AG09309 (cell line): ENCODE measurements at regions not wholly inside any gene's neighbourhood (a gene's known extent, or its start where the extent isn't known, plus 50 kb on each side); places are given as distances from the start of the nearest gene placed in this dataset.

Experiments
- DNase-seq: peaks from one replicate; pipeline ENCODE4 v3.0.0-alpha.2; 2010; ENCODE audit warnings: low read depth
- H3K4me3 ChIP-seq: 2 replicates; pipeline ENCODE4 v1.5.1; 2011; ENCODE audit warnings: mild to moderate bottlenecking, low read depth, low read length, moderate library complexity; ENCODE audit not compliant: control insufficient read depth
- TF ChIP-seq, protein P1 (sequence below): IDR thresholded peaks from 2 replicates; pipeline ENCODE4 v1.5.1; 2011; ENCODE audit warnings: mild to moderate bottlenecking, low read depth, low read length, inconsistent platforms; ENCODE audit not compliant: insufficient read depth, control insufficient read depth; ENCODE audit errors: missing control alignments

DNA sequence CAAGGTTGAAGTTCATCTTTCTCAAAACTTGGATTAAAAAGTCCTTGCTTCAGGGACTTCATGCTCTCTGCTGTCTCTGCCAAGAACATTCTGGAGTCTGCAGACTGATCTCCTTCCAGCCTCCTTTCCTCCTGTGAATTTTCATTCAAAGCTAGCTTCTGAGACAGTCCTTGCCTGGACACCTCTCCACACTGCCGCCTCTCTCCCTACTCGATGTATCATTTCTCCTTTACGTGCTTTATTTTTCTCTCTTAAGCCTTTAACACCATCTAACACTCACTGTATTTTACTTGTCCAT is 238.8 kb downstream of the COL4A1 start:
- TF ChIP-seq, protein P1, sequence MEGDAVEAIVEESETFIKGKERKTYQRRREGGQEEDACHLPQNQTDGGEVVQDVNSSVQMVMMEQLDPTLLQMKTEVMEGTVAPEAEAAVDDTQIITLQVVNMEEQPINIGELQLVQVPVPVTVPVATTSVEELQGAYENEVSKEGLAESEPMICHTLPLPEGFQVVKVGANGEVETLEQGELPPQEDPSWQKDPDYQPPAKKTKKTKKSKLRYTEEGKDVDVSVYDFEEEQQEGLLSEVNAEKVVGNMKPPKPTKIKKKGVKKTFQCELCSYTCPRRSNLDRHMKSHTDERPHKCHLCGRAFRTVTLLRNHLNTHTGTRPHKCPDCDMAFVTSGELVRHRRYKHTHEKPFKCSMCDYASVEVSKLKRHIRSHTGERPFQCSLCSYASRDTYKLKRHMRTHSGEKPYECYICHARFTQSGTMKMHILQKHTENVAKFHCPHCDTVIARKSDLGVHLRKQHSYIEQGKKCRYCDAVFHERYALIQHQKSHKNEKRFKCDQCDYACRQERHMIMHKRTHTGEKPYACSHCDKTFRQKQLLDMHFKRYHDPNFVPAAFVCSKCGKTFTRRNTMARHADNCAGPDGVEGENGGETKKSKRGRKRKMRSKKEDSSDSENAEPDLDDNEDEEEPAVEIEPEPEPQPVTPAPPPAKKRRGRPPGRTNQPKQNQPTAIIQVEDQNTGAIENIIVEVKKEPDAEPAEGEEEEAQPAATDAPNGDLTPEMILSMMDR: no peak
- no peak for DNase-seq
- no peak overlapping the region for H3K4me3 ChIP-seq

DNA sequence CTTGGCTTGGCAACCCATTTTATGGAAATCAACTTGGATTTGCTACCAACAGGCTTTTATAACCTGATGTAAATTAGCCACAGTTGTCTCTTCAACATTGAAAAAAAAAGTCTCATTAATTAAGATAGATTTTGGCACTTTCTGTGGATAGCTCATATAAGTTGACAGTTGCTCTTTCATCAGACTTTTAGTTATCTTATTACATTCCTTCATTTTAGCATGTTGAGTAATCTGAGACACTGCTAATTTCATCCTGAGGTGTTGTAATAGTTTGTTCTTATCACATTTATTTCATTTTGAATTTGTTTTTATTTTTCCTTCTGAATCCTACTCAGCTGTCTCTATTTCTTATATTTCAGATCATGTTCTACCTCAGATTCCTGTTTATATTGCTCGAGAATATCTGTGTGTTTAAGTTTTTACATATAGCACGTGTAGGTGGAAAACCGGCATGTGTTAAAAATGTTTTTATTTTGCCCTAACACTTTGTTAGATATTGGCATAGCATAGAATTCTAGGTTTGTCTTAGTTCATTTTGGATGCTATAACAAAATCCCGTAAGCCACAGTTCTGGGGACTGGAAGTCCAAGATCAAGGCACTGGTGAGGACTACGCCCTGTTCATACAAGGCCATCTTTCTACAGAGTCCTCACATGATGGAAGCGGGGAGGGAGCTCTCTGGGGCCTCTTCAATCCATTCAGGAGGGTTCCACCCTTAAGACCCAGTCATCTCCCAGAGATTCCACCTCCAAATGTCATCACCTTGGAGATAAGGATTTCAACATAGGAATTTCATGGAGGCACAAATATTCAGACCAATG is 239.4 kb downstream of the COL4A1 start:
- TF ChIP-seq, protein P1: no peak
- no peak for DNase-seq
- no peak overlapping the region for H3K4me3 ChIP-seq

DNA sequence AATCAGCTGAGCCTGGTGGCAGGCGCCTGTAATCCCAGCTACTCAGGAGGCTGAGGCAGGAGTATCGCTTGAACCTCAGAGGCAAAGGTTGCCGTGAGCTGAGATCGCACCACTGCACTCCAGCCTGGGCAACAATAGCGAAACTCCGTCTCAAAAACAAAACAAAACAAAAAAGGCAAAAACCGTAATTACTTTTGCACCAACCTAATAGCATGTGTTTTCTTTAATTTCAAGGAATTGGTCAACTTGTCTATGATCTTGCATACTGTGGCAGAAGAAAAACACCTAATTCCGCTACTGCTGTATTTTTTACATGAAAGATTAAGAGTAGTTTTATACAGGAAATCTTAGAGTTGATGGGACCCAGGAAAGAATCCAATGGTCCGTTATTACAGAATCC is 241.2 kb downstream of the COL4A1 start:
- TF ChIP-seq, protein P1: no peak
- no peak overlapping the region for H3K4me3 ChIP-seq
- DNase-seq: no peak

DNA sequence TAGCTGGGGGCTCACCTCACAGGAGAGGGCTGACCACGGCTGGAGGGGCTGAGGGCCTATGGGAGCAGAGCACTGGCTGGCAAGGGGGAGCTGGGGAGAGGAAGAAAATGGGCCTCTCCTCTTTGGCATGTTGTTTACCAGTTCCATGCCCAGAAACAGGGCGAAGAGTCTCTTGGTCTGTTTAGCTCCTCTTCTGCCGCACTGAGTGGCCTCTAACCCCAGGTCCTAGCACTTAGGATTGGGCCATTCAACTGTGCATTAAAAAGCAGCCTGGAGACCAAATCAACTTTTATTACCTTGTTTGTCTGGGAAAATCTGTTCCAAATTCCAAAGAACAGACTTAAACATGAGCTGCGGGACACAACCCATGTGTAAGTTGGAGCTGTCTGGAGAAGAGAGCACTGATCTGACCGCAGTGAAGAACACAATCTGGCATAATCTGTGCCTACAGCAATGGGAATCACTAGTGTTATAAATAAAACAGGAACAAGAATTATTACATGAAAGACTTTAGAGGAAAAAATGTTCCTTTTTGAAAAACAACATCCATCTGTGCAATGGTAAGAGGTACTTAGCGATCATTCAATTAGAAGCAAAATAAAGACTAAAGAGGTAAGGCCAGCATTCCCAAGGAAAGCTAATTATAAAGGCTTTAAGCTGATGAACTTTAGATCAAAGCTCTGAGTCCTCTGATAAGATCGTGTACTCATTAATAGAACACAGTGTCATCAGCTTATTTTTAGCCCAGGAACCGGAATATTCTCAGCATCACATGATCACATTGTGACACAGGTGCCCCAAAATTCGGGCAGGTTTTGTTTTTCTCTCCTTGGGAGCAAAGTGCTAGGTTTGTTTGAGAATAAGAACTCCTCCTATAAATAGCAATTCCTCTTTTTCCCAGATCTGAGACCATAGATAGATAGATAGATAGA is 243.2 kb downstream of the COL4A1 start:
- TF ChIP-seq, protein P1: no peak
- no peak overlapping the region for H3K4me3 ChIP-seq
- no peak for DNase-seq

DNA sequence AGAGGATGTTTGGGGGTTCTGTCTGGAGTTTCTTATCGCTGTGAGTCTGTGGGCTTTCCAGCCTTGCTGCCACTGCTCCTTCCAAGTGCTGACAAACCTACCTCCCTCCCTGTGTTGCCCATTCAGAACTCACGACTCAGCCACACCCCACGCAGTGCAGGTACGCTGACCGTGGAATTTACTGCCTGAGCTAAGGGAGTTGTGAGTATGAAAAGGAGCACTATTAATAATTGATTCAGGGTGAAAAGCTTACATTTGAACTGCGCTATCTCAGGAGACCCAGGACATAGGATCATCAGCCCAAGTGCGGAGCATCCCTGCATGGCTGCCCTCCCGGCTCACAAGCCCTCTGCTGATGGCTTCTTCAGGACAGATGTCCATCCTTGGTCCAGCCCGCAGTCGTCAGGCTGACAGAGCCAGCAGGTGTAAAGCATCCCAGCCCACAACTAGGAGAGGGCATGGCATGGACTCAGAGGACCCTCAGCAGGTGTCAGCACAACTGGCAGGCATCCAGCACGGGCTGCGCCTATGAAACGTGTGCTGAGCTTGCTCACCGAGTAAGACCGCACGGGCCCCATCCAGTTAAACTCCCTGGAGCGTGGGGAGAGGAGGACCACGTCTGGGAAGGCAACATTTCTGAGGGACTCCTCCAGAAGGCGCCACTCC is 244.0 kb downstream of the COL4A1 start:
- H3K4me3 ChIP-seq: no peak overlapping the region
- TF ChIP-seq, protein P1: no peak
- no peak for DNase-seq

DNA sequence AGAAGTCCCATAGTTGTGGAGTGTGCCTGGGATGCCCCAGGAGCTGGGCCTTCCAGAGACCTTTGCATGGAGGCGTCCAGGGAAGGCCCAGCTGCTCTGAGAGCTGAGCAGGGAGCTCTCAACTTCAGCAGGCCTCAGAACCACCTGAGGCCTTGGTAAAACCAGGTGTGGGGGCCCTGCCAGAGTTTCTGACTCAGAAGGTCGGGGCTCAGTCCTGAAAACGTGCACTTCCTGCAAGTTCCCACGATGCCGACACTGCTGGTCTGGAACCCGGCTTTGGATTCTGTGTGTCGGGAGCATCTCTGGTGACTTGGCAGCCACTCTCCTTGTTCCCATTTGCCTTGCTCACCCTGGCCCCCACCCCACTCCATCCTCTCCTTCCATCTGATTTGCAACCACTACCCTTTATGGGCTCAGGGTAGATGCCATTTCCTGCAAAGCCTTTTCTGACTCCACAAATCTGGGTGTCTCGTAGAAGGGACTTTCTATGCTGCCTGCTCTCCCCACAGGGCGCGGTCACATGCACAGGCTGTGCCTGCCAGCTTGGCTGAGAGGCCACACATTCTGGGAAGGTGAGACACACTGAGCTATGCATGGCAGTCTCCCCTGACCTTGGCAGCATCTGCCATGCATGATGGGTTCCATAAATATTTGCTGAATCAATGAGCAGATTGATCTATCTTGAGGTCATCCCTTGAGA is 244.7 kb downstream of the COL4A1 start:
- H3K4me3 ChIP-seq: no peak overlapping the region
- TF ChIP-seq, protein P1: no peak
- DNase-seq: no peak
